ENCODE measurements at regions not wholly inside any gene's neighbourhood (a gene's known extent, or its start where the extent isn't known, plus 50 kb on each side); places are given as distances from the start of the nearest gene placed in this dataset.

GRCh38 chr16:17983847-17984639, 352.5 kb downstream of the NPIPA8 start (continued):
- no peak for TF ChIP-seq E2F4 (CRISPR knock-in tag; IDR thresholded peaks at IDR 0.05; ENCODE audit: borderline replicate concordance, low read depth)

GRCh38 chr16:17983114-17983513, 353.4 kb downstream of the NPIPA8 start:
- DNase-seq (ENCODE audit: low spot score) (no peak), ATAC-seq (no peak)
- Mint-ChIP-seq H3K4me3 (no peak overlapping the region), H3K9me3 (peaks cover 18% of the 10 kb centered on the region), H3K4me1 (peaks cover 10% of the 10 kb centered on the region), H3K27me3 (ENCODE audit: low read depth) (no peaks in the 10 kb centered on the region), H3K27ac (no peak overlapping the region), H3K36me3 (peaks cover 11% of the 10 kb centered on the region)
- TF ChIP-seq GTF2I (CRISPR knock-in tag; conservative IDR thresholded peaks at IDR 0.05): no peak
- no peak for TF ChIP-seq JAZF1 (CRISPR knock-in tag; IDR thresholded peaks at IDR 0.05)
- no peak for TF ChIP-seq NFATC4 (CRISPR knock-in tag; IDR thresholded peaks at IDR 0.05)
- no peak for TF ChIP-seq SP1 (CRISPR knock-in tag; conservative IDR thresholded peaks at IDR 0.05)
- CTCF ChIA-PET: interaction anchor here (1.4 kb wide), 1 partner anchor 12 kb away, joined by 3 read pairs; no protein-coding TSS in a partner anchor
- POLR2A ChIA-PET: interaction anchor here (0.6 kb wide), 1 partner anchor 465 kb away, joined by 4 read pairs; no protein-coding TSS in a partner anchor

GRCh38 chr16:17977260-17977659, 359.3 kb downstream of the NPIPA8 start:
- no peak overlapping the region for H3K4me3 Mint-ChIP-seq
- ChIA-PET POLR2A (no interaction called here), CTCF (no interaction called here)
- H3K4me1 Mint-ChIP-seq: peaks cover 17% of the 10 kb centered on the region
- TF ChIP-seq NR3C1 (CRISPR knock-in tag; conservative IDR thresholded peaks at IDR 0.05; ENCODE audit: low read depth) (no peak), STAT6 (CRISPR knock-in tag; conservative IDR thresholded peaks at IDR 0.05; ENCODE audit: low read depth) (no peak), ZNF425 (CRISPR knock-in tag; conservative IDR thresholded peaks at IDR 0.05) (no peak), TP53 (CRISPR knock-in tag; IDR thresholded peaks at IDR 0.05) (no peak), PREB (CRISPR knock-in tag; IDR thresholded peaks at IDR 0.05; ENCODE audit: borderline replicate concordance) (no peak)
- peaks cover 20% of the 10 kb centered on the region for H3K9me3 Mint-ChIP-seq
- DNase-seq (ENCODE audit: low spot score) (no peak), ATAC-seq (no peak)
- H3K36me3 Mint-ChIP-seq: peaks cover 11% of the 10 kb centered on the region
- H3K27me3 Mint-ChIP-seq (ENCODE audit: low read depth): no peaks in the 10 kb centered on the region
- no peak overlapping the region for H3K27ac Mint-ChIP-seq

GRCh38 chr16:17972460-17972943, 364.0 kb downstream of the NPIPA8 start:
- Mint-ChIP-seq H3K27me3 (ENCODE audit: low read depth) (no peaks in the 10 kb centered on the region), H3K9me3 (peaks cover 11% of the 10 kb centered on the region), H3K4me3 (no peak overlapping the region), H3K4me1 (peaks cover 28% of the 10 kb centered on the region), H3K27ac (no peak overlapping the region), H3K36me3 (peaks cover 2% of the 10 kb centered on the region)
- ChIA-PET CTCF (interaction anchor here (0.9 kb wide), 1 partner anchor 393 kb away, joined by 3 read pairs; no protein-coding TSS in a partner anchor), POLR2A (interaction anchor here (1.0 kb wide), 1 partner anchor 15 kb away, joined by 4 read pairs; no protein-coding TSS in a partner anchor)
- DNase-seq (ENCODE audit: low spot score) (no peak), ATAC-seq (no peak)
- TF ChIP-seq IRF2 (CRISPR knock-in tag; IDR thresholded peaks at IDR 0.05; ENCODE audit: borderline replicate concordance, low read depth) (no peak), ZSCAN18 (CRISPR knock-in tag; IDR thresholded peaks at IDR 0.05) (no peak), NR2C2 (CRISPR knock-in tag; IDR thresholded peaks at IDR 0.05) (no peak), USF1 (CRISPR knock-in tag; IDR thresholded peaks at IDR 0.05) (no peak), CTCF (IDR thresholded peaks at IDR 0.05) (no peak), FOXP1 (CRISPR knock-in tag; IDR thresholded peaks at IDR 0.05; ENCODE audit: borderline replicate concordance) (no peak)

Measured in WTC11 (cell line).